ENCODE measurements at regions not wholly inside any gene's neighbourhood (a gene's known extent, or its start where the extent isn't known, plus 50 kb on each side); places are given as distances from the start of the nearest gene placed in this dataset.

DNA sequence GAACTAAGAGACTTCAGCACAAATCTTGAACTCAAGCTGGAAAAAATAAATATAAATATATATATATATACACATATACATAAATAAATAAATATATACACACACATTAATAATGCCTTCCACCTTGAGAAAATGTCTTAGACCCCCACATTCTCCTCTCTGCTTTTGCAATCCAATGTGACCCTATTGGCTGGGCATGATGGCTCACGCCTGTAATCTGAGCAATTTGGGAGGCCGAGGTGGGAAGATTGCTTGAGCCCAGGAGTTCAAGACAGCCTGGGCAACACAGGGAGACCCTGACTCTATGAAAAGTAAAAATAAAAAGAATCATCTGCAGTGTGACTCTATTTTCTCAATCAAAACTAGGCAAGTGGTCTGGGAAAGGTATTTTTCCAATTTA is 424.1 kb upstream of the NFE2L3 start:
- H3K9ac ChIP-seq (ENCODE audit: insufficient read length, low read depth), result no peak overlapping the region
- no peaks in the 10 kb centered on the region for H3K27me3 ChIP-seq (ENCODE audit: insufficient read depth, insufficient read length)
- DNase-seq (ENCODE audit: low read depth, low spot score), result no peak
- no peak for TF ChIP-seq YY1 (IDR thresholded peaks at IDR 0.05; ENCODE audit: insufficient read depth, insufficient read length)
- no peak for TF ChIP-seq SUZ12 (IDR thresholded peaks at IDR 0.05; ENCODE audit: extremely low read depth, insufficient read depth, insufficient read length)
- peaks cover 3% of the 10 kb centered on the region for H3K4me1 ChIP-seq (ENCODE audit: insufficient read depth, insufficient read length)
- H3K36me3 ChIP-seq (ENCODE audit: insufficient read depth, insufficient read length, low read length), result no peaks in the 10 kb centered on the region
- H3K4me3 ChIP-seq (ENCODE audit: insufficient read length, low read depth), result no peak overlapping the region
- H3K9me3 ChIP-seq (ENCODE audit: insufficient read depth, low read length), result peaks cover 6% of the 10 kb centered on the region; the same call in 1 of the 2 replicates

DNA sequence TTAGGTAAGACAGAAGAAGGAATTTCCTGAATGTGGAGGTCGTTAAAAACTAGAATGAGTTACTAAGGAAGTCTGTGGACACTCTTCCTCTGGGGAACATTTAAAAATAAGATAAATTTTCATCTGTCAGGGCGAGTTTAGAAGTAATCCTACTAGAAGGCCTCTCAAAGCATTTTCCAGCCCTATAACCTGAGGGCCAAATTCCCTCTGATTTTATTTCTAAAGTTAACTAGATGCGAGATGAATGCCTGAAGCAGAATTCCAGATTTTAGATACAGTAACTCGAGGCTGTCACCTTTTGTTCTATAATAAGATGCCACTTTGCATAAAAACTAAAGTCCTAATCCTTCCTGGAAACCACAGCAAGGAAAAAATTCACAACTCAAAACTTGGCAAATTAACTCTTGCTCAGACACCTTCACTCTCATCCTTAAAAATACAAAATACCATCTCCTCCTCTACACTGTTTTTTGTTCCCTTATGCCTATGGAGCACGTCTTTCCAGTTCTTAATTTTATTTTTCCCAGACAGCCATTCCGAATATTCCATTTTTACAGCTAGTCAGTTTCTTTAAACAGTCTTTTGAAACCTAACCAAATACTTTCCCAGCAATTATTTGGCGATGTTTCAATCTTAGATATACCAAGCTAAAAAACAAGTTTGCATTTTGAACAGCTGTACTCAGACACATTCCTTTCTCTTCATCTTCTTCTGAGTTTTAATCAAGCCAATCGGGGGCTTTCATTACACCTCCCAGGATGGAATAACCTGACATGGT is 420.7 kb upstream of the NFE2L3 start:
- TF ChIP-seq SUZ12 (IDR thresholded peaks at IDR 0.05; ENCODE audit: extremely low read depth, insufficient read depth, insufficient read length) (no peak), ZNF274 (IDR thresholded peaks at IDR 0.05; ENCODE audit: low read depth, low read length) (no peak), YY1 (IDR thresholded peaks at IDR 0.05; ENCODE audit: insufficient read depth, insufficient read length) (no peak)
- DNase-seq (ENCODE audit: low read depth, low spot score), result no peak
- peaks cover 19% of the 10 kb centered on the region; the same call in 1 of the 2 replicates for H3K9me3 ChIP-seq (ENCODE audit: insufficient read depth, low read length)
- no peaks in the 10 kb centered on the region for H3K27me3 ChIP-seq (ENCODE audit: insufficient read depth, insufficient read length)
- H3K4me3 ChIP-seq (ENCODE audit: insufficient read length, low read depth), result no peak overlapping the region
- peaks cover 3% of the 10 kb centered on the region for H3K4me1 ChIP-seq (ENCODE audit: insufficient read depth, insufficient read length)
- no peak overlapping the region for H3K9ac ChIP-seq (ENCODE audit: insufficient read length, low read depth)
- no peaks in the 10 kb centered on the region for H3K36me3 ChIP-seq (ENCODE audit: insufficient read depth, insufficient read length, low read length)

- Histone ChIP-seq H3K9ac (ENCODE audit: insufficient read length, low read depth) (no peak overlapping the region), H3K4me1 (ENCODE audit: insufficient read depth, insufficient read length) (peaks cover 3% of the 10 kb centered on the region), H3K27me3 (ENCODE audit: insufficient read depth, insufficient read length) (no peaks in the 10 kb centered on the region), H3K9me3 (ENCODE audit: insufficient read depth, low read length) (peaks cover 19% of the 10 kb centered on the region; the same call in 1 of the 2 replicates), H3K36me3 (ENCODE audit: insufficient read depth, insufficient read length, low read length) (no peaks in the 10 kb centered on the region), H3K4me3 (ENCODE audit: insufficient read length, low read depth) (no peak overlapping the region)
- DNase-seq (ENCODE audit: low read depth, low spot score), result no peak
- TF ChIP-seq YY1 (IDR thresholded peaks at IDR 0.05; ENCODE audit: insufficient read depth, insufficient read length) (no peak), ZNF274 (IDR thresholded peaks at IDR 0.05; ENCODE audit: low read depth, low read length) (no peak), SUZ12 (IDR thresholded peaks at IDR 0.05; ENCODE audit: extremely low read depth, insufficient read depth, insufficient read length) (no peak)
Measured at GRCh38 chr7:25731846-25732245, 420.2 kb upstream of the NFE2L3 start.

DNA sequence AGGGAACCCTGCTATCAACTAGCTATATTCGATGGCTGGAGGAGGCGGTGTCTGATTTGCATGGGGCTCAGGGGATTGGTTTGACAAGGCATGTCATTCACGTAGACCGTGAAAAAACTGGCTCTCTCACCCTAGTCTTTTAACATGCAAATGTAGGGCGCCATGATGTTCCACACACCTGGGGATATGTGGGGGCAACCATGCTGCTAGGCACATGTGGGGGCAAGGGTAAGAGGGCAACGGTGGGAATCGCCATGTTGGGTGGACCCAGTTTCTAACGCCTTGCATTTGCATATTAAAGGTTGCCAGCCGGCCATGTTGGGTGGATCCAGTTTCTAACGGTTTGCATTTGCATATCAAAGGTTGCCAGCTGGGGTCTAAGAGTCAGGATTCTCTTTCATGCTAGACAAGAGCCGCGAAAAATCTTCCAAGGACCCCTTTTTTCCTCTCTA is 419.2 kb upstream of the NFE2L3 start:
- peak; percentile 71 for TF ChIP-seq YY1 (IDR thresholded peaks at IDR 0.05; ENCODE audit: insufficient read depth, insufficient read length)
- no peak for TF ChIP-seq SUZ12 (IDR thresholded peaks at IDR 0.05; ENCODE audit: extremely low read depth, insufficient read depth, insufficient read length)
- Histone ChIP-seq H3K9me3 (ENCODE audit: insufficient read depth, low read length) (peaks cover 19% of the 10 kb centered on the region; the same call in 1 of the 2 replicates), H3K4me1 (ENCODE audit: insufficient read depth, insufficient read length) (peaks cover 3% of the 10 kb centered on the region), H3K36me3 (ENCODE audit: insufficient read depth, insufficient read length, low read length) (no peaks in the 10 kb centered on the region), H3K9ac (ENCODE audit: insufficient read length, low read depth) (no peak overlapping the region), H3K27me3 (ENCODE audit: insufficient read depth, insufficient read length) (no peaks in the 10 kb centered on the region), H3K4me3 (ENCODE audit: insufficient read length, low read depth) (no peak overlapping the region)
- DNase-seq (ENCODE audit: low read depth, low spot score), result peak; percentile 82

GRCh38 chr7:25735674-25736242 is 416.2 kb upstream of the NFE2L3 start:
- H3K9me3 ChIP-seq (ENCODE audit: insufficient read depth, low read length), result peaks cover 19% of the 10 kb centered on the region; the same call in 1 of the 2 replicates
- H3K36me3 ChIP-seq (ENCODE audit: insufficient read depth, insufficient read length, low read length), result no peaks in the 10 kb centered on the region
- no peak overlapping the region for H3K9ac ChIP-seq (ENCODE audit: insufficient read length, low read depth)
- no peak for DNase-seq (ENCODE audit: low read depth, low spot score)
- no peaks in the 10 kb centered on the region for H3K27me3 ChIP-seq (ENCODE audit: insufficient read depth, insufficient read length)
- no peak overlapping the region for H3K4me3 ChIP-seq (ENCODE audit: insufficient read length, low read depth)
- TF ChIP-seq ZNF274 (IDR thresholded peaks at IDR 0.05; ENCODE audit: low read depth, low read length) (no peak), YY1 (IDR thresholded peaks at IDR 0.05; ENCODE audit: insufficient read depth, insufficient read length) (no peak), SUZ12 (IDR thresholded peaks at IDR 0.05; ENCODE audit: extremely low read depth, insufficient read depth, insufficient read length) (no peak)
- H3K4me1 ChIP-seq (ENCODE audit: insufficient read depth, insufficient read length), result peaks cover 3% of the 10 kb centered on the region

DNA sequence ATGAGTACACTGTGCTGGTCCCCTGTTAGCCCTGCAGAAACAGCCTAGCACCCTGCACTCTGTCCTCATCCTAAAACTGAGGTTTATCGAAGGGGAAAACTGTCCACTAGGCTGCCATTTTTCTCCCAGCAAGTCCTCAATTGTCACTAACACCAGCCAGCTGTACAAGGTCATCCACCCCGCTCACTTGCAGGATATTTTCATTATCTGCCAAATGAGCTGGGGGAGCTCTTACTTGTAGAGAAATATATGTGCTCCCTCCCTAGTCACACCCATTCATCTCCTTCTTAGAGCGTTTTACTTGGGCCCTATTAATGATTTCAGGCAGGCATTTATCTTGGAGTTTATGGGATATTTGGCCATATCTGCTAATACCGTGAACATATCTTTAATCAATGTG is 413.5 kb upstream of the NFE2L3 start:
- Histone ChIP-seq H3K9ac (ENCODE audit: insufficient read length, low read depth) (no peak overlapping the region), H3K36me3 (ENCODE audit: insufficient read depth, insufficient read length, low read length) (no peaks in the 10 kb centered on the region), H3K9me3 (ENCODE audit: insufficient read depth, low read length) (peaks cover 6% of the 10 kb centered on the region; the same call in 1 of the 2 replicates), H3K27me3 (ENCODE audit: insufficient read depth, insufficient read length) (no peaks in the 10 kb centered on the region), H3K4me1 (ENCODE audit: insufficient read depth, insufficient read length) (no peaks in the 10 kb centered on the region), H3K4me3 (ENCODE audit: insufficient read length, low read depth) (no peak overlapping the region)
- TF ChIP-seq YY1 (IDR thresholded peaks at IDR 0.05; ENCODE audit: insufficient read depth, insufficient read length) (no peak), ZNF274 (IDR thresholded peaks at IDR 0.05; ENCODE audit: low read depth, low read length) (no peak), SUZ12 (IDR thresholded peaks at IDR 0.05; ENCODE audit: extremely low read depth, insufficient read depth, insufficient read length) (no peak)
- no peak for DNase-seq (ENCODE audit: low read depth, low spot score)

DNA sequence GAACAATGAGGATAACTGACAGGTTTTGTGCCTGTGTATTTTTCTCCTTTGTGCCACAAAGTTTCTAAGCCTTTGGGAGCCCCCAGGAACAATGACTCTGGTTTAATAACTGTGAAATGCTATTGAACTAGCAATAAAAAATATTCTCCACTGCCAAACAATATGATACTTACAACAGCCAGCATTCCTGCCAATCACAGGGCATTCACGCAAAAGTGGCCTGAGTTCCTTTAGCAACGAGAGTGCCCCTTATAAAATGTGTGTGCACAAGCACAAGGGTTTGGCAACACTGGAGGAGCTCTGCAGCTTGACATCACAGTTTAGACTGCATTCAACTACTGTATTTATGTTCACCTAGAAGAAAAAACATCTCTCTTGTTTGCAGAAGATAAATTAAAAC is 412.9 kb upstream of the NFE2L3 start:
- TF ChIP-seq YY1 (IDR thresholded peaks at IDR 0.05; ENCODE audit: insufficient read depth, insufficient read length) (no peak), ZNF274 (IDR thresholded peaks at IDR 0.05; ENCODE audit: low read depth, low read length) (no peak), SUZ12 (IDR thresholded peaks at IDR 0.05; ENCODE audit: extremely low read depth, insufficient read depth, insufficient read length) (no peak)
- Histone ChIP-seq H3K4me1 (ENCODE audit: insufficient read depth, insufficient read length) (no peaks in the 10 kb centered on the region), H3K9ac (ENCODE audit: insufficient read length, low read depth) (no peak overlapping the region), H3K9me3 (ENCODE audit: insufficient read depth, low read length) (no peaks in the 10 kb centered on the region), H3K4me3 (ENCODE audit: insufficient read length, low read depth) (no peak overlapping the region), H3K36me3 (ENCODE audit: insufficient read depth, insufficient read length, low read length) (no peaks in the 10 kb centered on the region), H3K27me3 (ENCODE audit: insufficient read depth, insufficient read length) (no peaks in the 10 kb centered on the region)
- no peak for DNase-seq (ENCODE audit: low read depth, low spot score)

Data from NT2/D1 (cell line).